Psoas muscle (tissue), 7 donors: ENCODE measurements at regions not wholly inside any gene's neighbourhood (a gene's known extent, or its start where the extent isn't known, plus 50 kb on each side); places are given as distances from the start of the nearest gene placed in this dataset.

Experiments
- ATAC-seq, 4 donors: fragments of 200-7000 bp; cut with Tn5 transposase; one replicate each; pipeline ENCODE4 v1.9.1; 2020; ENCODE audit warnings: moderate library complexity in 3 of 4, mild to moderate bottlenecking in 2 of 4
- DNase-seq, 2 donors: peaks; one replicate each; pipeline ENCODE4 v3.0.0-alpha.2; 2020
- H3K27ac ChIP-seq: fragments of 200-600 bp; one replicate; pipeline ENCODE4 v1.8.0; 2022
- H3K27me3 ChIP-seq, 3 donors: fragments of 200-600 bp in 1 of 3; one replicate each; pipeline versions ENCODE4 v1.6.1 to v1.8.0; 2013 to 2022; ENCODE audit warnings: low read length in 2 of 3, mild to moderate bottlenecking in 2 of 3, moderate library complexity in 1 of 3; ENCODE audit not compliant: insufficient read depth in 3 of 3
- H3K36me3 ChIP-seq, 2 donors: fragments of 200-600 bp in 1 of 2; one replicate each; pipeline versions ENCODE4 v1.6.1 to v1.8.0; 2013 to 2022; ENCODE audit warnings: low read depth in 1 of 2, mild to moderate bottlenecking in 1 of 2, moderate library complexity in 1 of 2; ENCODE audit not compliant: insufficient read depth in 1 of 2
- H3K4me1 ChIP-seq: fragments of 200-600 bp; one replicate; pipeline ENCODE4 v1.8.0; 2022
- H3K4me3 ChIP-seq: fragments of 200-600 bp; one replicate; pipeline ENCODE4 v1.8.0; 2022; ENCODE audit warnings: mild to moderate bottlenecking
- H3K9me3 ChIP-seq: fragments of 200-600 bp; one replicate; pipeline ENCODE4 v1.8.0; 2022
- WGBS, 3 donors: extraction: QIAGEN DNeasy Blood & Tissue Kit; methylation state at CpG; one replicate each; pipeline versions ENCODE4 v1.1.6 to v1.1.7; 2013; 5-methylcytosine and 5-hydroxymethylcytosine counted together
- intact Hi-C, 2 donors: fragments of 100-400 bp; cut with DNase I; formaldehyde crosslinking; loops; one replicate each; pipeline versions ENCODE4 v1.11.0 to v1.14.2; 2022
- TF ChIP-seq, protein P1 (sequence below): fragments of 200-600 bp; IDR thresholded peaks from one replicate; pipeline ENCODE4 v1.8.0; 2022; ENCODE audit warnings: antibody characterized with exemption
- donor health status: healthy with polysubstance abuse.
- donor health status: DM: no; HTN: no; CAD: no; lungs with moderate emphysema.
- donor health status: Bipolar disorder and iron deficiency.
- donor health status: healthy.
- donor health status: DM: yes; HTN: yes; CAD: no.
- donor health status: DM: no; HTN: no; CAD: no.
- donor health status: DM: yes; HTN: yes; CAD: no.

DNA sequence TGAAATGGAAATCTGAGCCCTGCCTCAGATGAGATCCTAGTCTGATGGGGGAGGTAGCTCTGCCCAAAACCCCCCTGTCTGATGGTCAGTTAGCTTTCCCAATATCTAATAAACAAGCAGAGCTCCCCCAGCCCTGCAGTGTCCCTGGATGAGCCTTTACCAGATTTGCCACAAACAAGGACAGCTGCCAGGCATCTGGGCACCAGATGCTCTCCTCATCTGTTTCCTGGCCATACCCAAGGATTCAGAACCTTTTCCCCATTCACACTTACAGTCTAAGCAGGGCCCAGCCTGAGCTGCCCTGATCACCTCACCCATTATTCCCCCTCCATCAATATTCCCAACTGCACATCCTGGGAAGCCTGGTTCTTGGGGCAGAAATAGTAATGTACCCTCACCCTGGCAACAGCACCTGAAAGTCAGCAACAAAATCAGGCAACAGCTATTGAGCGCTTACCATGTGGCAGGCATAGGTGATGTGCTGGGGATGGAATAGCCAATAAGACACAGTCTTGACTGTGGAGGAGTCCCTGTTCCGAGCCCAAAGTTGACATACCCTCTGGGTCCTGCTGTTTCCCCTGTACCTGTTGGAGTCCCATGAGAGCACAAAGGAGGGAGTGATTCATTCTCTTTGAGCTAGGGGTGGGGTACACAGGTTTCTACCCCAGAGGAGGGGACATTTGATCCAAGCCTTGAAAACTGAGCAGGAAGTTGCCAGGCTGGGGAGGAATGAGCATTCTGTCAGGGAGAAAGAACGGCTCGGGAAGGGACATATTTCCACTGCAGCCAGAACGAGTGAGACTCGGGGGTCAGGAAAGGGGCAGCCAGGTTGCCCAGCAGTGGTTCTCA lies 147.4 kb downstream of the TMEM132E start:
- H3K4me3 ChIP-seq, result no peak overlapping the region
- intact Hi-C loops, result no loop called here
- no peak overlapping the region for H3K27ac ChIP-seq
- H3K4me1 ChIP-seq, result no peaks in the 10 kb centered on the region
- no peak for DNase-seq
- WGBS, 3 donors, result 55 to 67% (median 59%) methylated on average over 6 of the region's 6 CpGs
- H3K9me3 ChIP-seq, result no peaks in the 10 kb centered on the region
- H3K27me3 ChIP-seq, result peaks cover 0 to 5% (median 3%) of the 10 kb centered on the region in 3 donors
- no peaks in the 10 kb centered on the region for H3K36me3 ChIP-seq
- TF ChIP-seq, protein P1, sequence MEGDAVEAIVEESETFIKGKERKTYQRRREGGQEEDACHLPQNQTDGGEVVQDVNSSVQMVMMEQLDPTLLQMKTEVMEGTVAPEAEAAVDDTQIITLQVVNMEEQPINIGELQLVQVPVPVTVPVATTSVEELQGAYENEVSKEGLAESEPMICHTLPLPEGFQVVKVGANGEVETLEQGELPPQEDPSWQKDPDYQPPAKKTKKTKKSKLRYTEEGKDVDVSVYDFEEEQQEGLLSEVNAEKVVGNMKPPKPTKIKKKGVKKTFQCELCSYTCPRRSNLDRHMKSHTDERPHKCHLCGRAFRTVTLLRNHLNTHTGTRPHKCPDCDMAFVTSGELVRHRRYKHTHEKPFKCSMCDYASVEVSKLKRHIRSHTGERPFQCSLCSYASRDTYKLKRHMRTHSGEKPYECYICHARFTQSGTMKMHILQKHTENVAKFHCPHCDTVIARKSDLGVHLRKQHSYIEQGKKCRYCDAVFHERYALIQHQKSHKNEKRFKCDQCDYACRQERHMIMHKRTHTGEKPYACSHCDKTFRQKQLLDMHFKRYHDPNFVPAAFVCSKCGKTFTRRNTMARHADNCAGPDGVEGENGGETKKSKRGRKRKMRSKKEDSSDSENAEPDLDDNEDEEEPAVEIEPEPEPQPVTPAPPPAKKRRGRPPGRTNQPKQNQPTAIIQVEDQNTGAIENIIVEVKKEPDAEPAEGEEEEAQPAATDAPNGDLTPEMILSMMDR, result no peak
- ATAC-seq, result no peak

DNA sequence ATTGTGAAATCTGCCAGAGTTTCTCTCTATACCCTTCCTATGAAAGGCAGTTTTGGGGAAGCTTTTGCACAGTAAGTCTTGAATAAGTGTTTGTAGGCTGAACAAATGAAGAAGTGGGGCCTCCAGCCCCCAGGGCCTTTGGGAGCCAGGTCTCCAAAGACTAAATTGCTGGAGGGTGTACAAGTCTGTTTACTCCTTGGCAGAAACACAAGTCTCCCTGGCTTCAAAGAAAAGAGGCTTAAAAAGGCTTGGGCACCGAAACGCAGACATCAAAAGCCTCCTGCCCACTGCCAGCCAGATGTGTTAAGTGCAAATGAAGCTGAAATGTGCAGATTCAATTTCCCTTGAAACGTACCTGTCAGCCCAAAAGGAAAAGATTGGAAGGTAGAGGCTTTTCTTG lies 146.3 kb downstream of the TMEM132E start:
- WGBS, 3 donors, result 41 to 48% (median 43%) methylated on average over 3 of the region's 3 CpGs
- H3K36me3 ChIP-seq, result no peaks in the 10 kb centered on the region
- no peak overlapping the region for H3K4me3 ChIP-seq
- H3K27ac ChIP-seq, result no peak overlapping the region
- ATAC-seq (no peak), DNase-seq (no peak)
- no peaks in the 10 kb centered on the region for H3K4me1 ChIP-seq
- H3K27me3 ChIP-seq, result peaks cover 0 to 3% (median 2%) of the 10 kb centered on the region in 3 donors
- TF ChIP-seq, protein P1, result no peak
- no peaks in the 10 kb centered on the region for H3K9me3 ChIP-seq
- intact Hi-C loops, result no loop called here

DNA sequence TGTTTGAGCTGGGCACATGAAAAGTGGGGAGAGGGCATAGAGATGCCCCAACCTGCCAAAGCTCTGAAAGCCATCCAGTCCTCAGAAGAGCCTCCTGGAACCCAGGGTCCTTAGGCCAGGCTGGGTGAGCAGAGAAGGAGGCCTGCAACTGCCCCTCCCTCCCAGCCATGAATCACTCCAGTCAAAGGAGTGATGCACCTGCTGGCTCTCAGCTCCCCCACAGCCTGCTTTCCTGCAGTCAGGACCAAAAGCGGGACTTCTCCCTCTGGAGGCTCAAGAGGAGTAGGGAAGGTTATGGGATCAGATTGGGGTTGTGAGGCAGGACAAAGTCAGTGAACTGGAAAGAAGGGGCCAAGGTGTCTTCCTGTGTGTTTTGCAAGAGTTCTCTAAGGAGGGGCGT lies 145.6 kb downstream of the TMEM132E start:
- Histone ChIP-seq H3K27ac (no peak overlapping the region), H3K9me3 (no peaks in the 10 kb centered on the region), H3K27me3 (peaks cover 0 to 3% (median 2%) of the 10 kb centered on the region in 3 donors), H3K36me3 (no peaks in the 10 kb centered on the region), H3K4me3 (no peak overlapping the region), H3K4me1 (no peaks in the 10 kb centered on the region)
- 39 to 66% (median 58%) methylated on average over 2 of the region's 2 CpGs for WGBS, 3 donors
- DNase-seq (no peak), ATAC-seq (no peak)
- intact Hi-C loops, result no loop called here
- TF ChIP-seq, protein P1, result no peak

DNA sequence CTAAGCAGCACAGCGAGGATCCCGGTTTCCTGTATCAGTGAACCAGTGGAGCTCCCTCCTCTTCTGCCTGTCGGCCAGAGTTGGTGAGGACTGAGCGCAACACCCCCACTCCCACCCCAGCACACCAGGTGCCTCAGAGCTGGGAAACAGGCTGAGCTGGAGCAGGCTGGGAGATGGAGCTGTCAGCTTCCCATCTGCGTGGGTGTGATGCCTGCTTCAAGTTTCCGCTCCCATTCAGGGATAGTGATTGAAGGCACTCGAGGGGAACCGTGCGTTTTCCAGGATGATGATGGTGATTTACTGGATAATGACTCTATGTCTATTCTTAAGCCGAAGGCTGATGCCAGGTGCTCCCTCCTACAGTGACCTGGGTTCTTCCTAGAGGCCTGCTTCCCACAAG lies 144.5 kb downstream of the TMEM132E start:
- 63 to 66% (median 64%) methylated on average over 10 of the region's 10 CpGs for WGBS, 3 donors
- H3K36me3 ChIP-seq, result no peaks in the 10 kb centered on the region
- no peak overlapping the region for H3K27ac ChIP-seq
- TF ChIP-seq, protein P1, result no peak
- H3K27me3 ChIP-seq, result peaks cover 0 to 3% (median 2%) of the 10 kb centered on the region in 3 donors
- no peaks in the 10 kb centered on the region for H3K4me1 ChIP-seq
- ATAC-seq (no peak), DNase-seq (no peak)
- H3K4me3 ChIP-seq, result no peak overlapping the region
- no peaks in the 10 kb centered on the region for H3K9me3 ChIP-seq
- intact Hi-C loops, result no loop called here
